ENCODE measurements at regions not wholly inside any gene's neighbourhood (a gene's known extent, or its start where the extent isn't known, plus 50 kb on each side); places are given as distances from the start of the nearest gene placed in this dataset.

GRCh38 chr4:180618396-180618795 lies 1624.8 kb upstream of the TENM3 start:
- H4K20me1 ChIP-seq (ENCODE audit: insufficient read depth), result no peaks in the 10 kb centered on the region; the same call in 1 of the 2 replicates
- TF ChIP-seq EGR1 (IDR thresholded peaks at IDR 0.05; ENCODE audit: low read depth), result no peak
- no peak for TF ChIP-seq MAX (IDR thresholded peaks at IDR 0.05)
- TF ChIP-seq RAD21 (IDR thresholded peaks at IDR 0.05; ENCODE audit: low read depth), result no peak
- no peak for TF ChIP-seq ZFX (IDR thresholded peaks at IDR 0.05)
- TF ChIP-seq CBX3 (IDR thresholded peaks at IDR 0.05; ENCODE audit: low read depth), result no peak
- TF ChIP-seq POLR2A (IDR thresholded peaks at IDR 0.05; ENCODE audit: borderline replicate concordance, extremely low read depth, insufficient read depth, insufficient read length), result no peak
- no peak for TF ChIP-seq EZH2phosphoT487 (IDR thresholded peaks at IDR 0.05; ENCODE audit: borderline replicate concordance)
- no peak for TF ChIP-seq TCF7L2 (IDR thresholded peaks at IDR 0.05; ENCODE audit: borderline replicate concordance, extremely low read depth, insufficient read depth, insufficient read length)
- TF ChIP-seq SIN3A (IDR thresholded peaks at IDR 0.05; ENCODE audit: low read depth), result no peak
- no peak for TF ChIP-seq POLR2AphosphoS5 (IDR thresholded peaks at IDR 0.05; ENCODE audit: low read depth, low read length)
- TF ChIP-seq FOSL1 (IDR thresholded peaks at IDR 0.05; ENCODE audit: low read depth), result no peak
- no peak for TF ChIP-seq CTCF (IDR thresholded peaks at IDR 0.05 in 2 of 3, conservative IDR thresholded peaks at IDR 0.05 in 1 of 3; ENCODE audit: borderline replicate concordance in 1 of 3, insufficient read depth in 1 of 3, low read depth in 2 of 3, low read length in 2 of 3)
- no peak for TF ChIP-seq ELF1 (IDR thresholded peaks at IDR 0.05; ENCODE audit: borderline replicate concordance, low read depth)
- TF ChIP-seq REST (IDR thresholded peaks at IDR 0.05; ENCODE audit: low read depth), result no peak
- TF ChIP-seq ZBTB33 (IDR thresholded peaks at IDR 0.05; ENCODE audit: extremely low read depth, insufficient replicate concordance, low read length), result no peak
- no peak for TF ChIP-seq JUND (IDR thresholded peaks at IDR 0.05)
- no peak for TF ChIP-seq SP1 (IDR thresholded peaks at IDR 0.05; ENCODE audit: low read depth)
- no peak overlapping the region for H3K9ac ChIP-seq (ENCODE audit: low read length)
- no peaks in the 10 kb centered on the region for H3K27me3 ChIP-seq (ENCODE audit: insufficient read depth, low read length)
- POLR2A ChIA-PET, result no interaction called here
- no peak overlapping the region for H2AFZ ChIP-seq (ENCODE audit: low read depth, low read length, poor library complexity, severe bottlenecking)
- ATAC-seq (no peak), DNase-seq (ENCODE audit: low read depth, low spot score) (no peak)
- H3K4me2 ChIP-seq (ENCODE audit: low read length), result no peak overlapping the region
- H3K79me2 ChIP-seq (ENCODE audit: insufficient read depth, low read length), result no peaks in the 10 kb centered on the region
- H3K27ac ChIP-seq (ENCODE audit: low read depth, low read length), result no peak overlapping the region
- intact Hi-C loops (cut with micrococcal nuclease), result no loop called here
- no peaks in the 10 kb centered on the region for H3K9me3 ChIP-seq (ENCODE audit: control insufficient read depth in 1 of 2, insufficient read depth in 1 of 2, low read depth in 1 of 2, low read length in 2 of 2)
- BruUV-seq (replicated peaks), result no TSS peak
- H3K36me3 ChIP-seq (ENCODE audit: control insufficient read depth in 1 of 2, insufficient read depth in 2 of 2, low read length in 2 of 2), result no peaks in the 10 kb centered on the region
- H3K4me3 ChIP-seq (replicated peaks in 1 of 2; ENCODE audit: low read depth in 1 of 2, low read length in 2 of 2), result no peak overlapping the region
- peaks cover 2 to 7% of the 10 kb centered on the region in 2 experiments; a peak in 2 of 4 replicates for H3K4me1 ChIP-seq (ENCODE audit: control insufficient read depth in 1 of 2, insufficient read depth in 2 of 2, low read length in 2 of 2)
- no peaks in the 10 kb centered on the region for H3K9me2 ChIP-seq (ENCODE audit: insufficient read depth)
- CTCF ChIA-PET, result no interaction called here
- RAD21 ChIA-PET (ENCODE audit: low non-redundant PET in 1 of 2, low total read pairs in 2 of 2, uncharacterized antibody in 2 of 2, unreplicated experiment in 2 of 2), result no interaction called here

Data from HCT116 (cell line).